ENCODE measurements at regions not wholly inside any gene's neighbourhood (a gene's known extent, or its start where the extent isn't known, plus 50 kb on each side); places are given as distances from the start of the nearest gene placed in this dataset.

- TF ChIP-seq ZNF207 (IDR thresholded peaks at IDR 0.05; ENCODE audit: borderline replicate concordance) (no peak), ZNF24 (IDR thresholded peaks at IDR 0.05) (peak; percentile 65; the same call in 1 of the 2 replicates), IKZF1 (conservative IDR thresholded peaks at IDR 0.05) (peak; percentile 99), LARP7 (IDR thresholded peaks at IDR 0.05) (no peak), MAX (IDR thresholded peaks at IDR 0.05; ENCODE audit: low read depth, low read length) (no peak), POLR2A (IDR thresholded peaks at IDR 0.05; ENCODE audit: low read depth, low read length) (no peak), SMAD5 (IDR thresholded peaks at IDR 0.05; ENCODE audit: low read depth) (no peak), SREBF1 (IDR thresholded peaks at IDR 0.05; ENCODE audit: low read length) (no peak), PKNOX1 (IDR thresholded peaks at IDR 0.05) (no peak), ETV6 (conservative IDR thresholded peaks at IDR 0.05 in 1 of 2, IDR thresholded peaks at IDR 0.05 in 1 of 2; ENCODE audit: borderline replicate concordance in 1 of 2, low read depth in 1 of 2) (peak in 1 of 2 experiments; percentile 94; a peak in 2 of 4 replicates), ELK1 (IDR thresholded peaks at IDR 0.05; ENCODE audit: low read depth, low read length) (no peak), EED (IDR thresholded peaks at IDR 0.05; ENCODE audit: low read depth) (peak; percentile 94), CHD4 (IDR thresholded peaks at IDR 0.05) (no peak), ATF7 (IDR thresholded peaks at IDR 0.05; ENCODE audit: low read depth) (peak; percentile 96), RBBP5 (conservative IDR thresholded peaks at IDR 0.05) (no peak), BCL11A (IDR thresholded peaks at IDR 0.05; ENCODE audit: low read depth, low read length) (peak; percentile 96), EGR1 (IDR thresholded peaks at IDR 0.05; ENCODE audit: borderline replicate concordance in 1 of 2, low read depth in 2 of 2, low read length in 2 of 2) (no peak), E2F8 (IDR thresholded peaks at IDR 0.05; ENCODE audit: low read depth, partially characterized antibody) (no peak), NKRF (conservative IDR thresholded peaks at IDR 0.05) (0 out of 2 replicates have a peak, but pooled peaks have one; percentile 20), TAF1 (IDR thresholded peaks at IDR 0.05; ENCODE audit: borderline replicate concordance, low read depth, low read length) (no peak), GABPA (IDR thresholded peaks at IDR 0.05; ENCODE audit: low read depth) (no peak), SMARCA5 (IDR thresholded peaks at IDR 0.05) (no peak), RAD51 (IDR thresholded peaks at IDR 0.05) (peak; percentile 26; the same call in 1 of the 2 replicates), HDAC2 (IDR thresholded peaks at IDR 0.05) (no peak), FOXM1 (IDR thresholded peaks at IDR 0.05; ENCODE audit: low read depth, low read length) (peak; percentile 72; the same call in 1 of the 2 replicates), MEF2A (IDR thresholded peaks at IDR 0.05; ENCODE audit: insufficient read depth, low read depth, low read length) (peak; percentile 59)
Measured at GRCh38 chr12:98274430-98275130, 240.8 kb upstream of the TMPO start (continued).
